Endothelial cell of hepatic sinusoid (primary cell): ENCODE measurements at regions not wholly inside any gene's neighbourhood (a gene's known extent, or its start where the extent isn't known, plus 50 kb on each side); places are given as distances from the start of the nearest gene placed in this dataset.

Source experiments
- in situ Hi-C: cut with HindIII; loops from 2 replicates; pipeline ENCODE4 v1.10.0; 2017; ENCODE audit warnings: low sequenced_read_pairs

DNA sequence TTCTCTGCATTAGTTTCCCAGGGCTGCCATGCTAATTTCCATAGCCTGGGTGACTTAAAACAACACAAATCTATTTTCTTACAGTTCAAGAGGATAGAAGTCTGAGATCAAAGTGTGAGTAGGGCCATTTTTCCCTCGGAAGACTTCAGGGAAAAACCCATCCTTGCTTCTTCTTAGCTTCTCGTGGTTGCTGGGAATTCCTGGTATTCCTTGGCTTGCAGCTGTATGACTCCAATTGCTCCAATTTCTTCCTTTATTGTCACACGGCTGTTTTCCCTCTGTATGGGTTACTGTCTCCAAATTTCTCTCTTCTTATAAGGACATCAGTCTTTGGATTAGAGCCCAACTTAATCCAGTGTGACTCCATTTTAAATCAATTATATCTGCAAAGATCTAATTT is 128.4 kb upstream of the JAG1 start:
- in situ Hi-C loops, result no loop called here

- in situ Hi-C loops, result no loop called here
Observed at GRCh38 chr20:10805764-10806163, 132.0 kb upstream of the JAG1 start.

GRCh38 chr20:10806539-10806938 is 132.7 kb upstream of the JAG1 start:
- in situ Hi-C loops, result no loop called here

- in situ Hi-C loops, result no loop called here
Observed at GRCh38 chr20:10807013-10807412, 133.2 kb upstream of the JAG1 start.

- in situ Hi-C loops, result no loop called here
Observed at GRCh38 chr20:10812759-10813327, 139.0 kb upstream of the JAG1 start.

DNA sequence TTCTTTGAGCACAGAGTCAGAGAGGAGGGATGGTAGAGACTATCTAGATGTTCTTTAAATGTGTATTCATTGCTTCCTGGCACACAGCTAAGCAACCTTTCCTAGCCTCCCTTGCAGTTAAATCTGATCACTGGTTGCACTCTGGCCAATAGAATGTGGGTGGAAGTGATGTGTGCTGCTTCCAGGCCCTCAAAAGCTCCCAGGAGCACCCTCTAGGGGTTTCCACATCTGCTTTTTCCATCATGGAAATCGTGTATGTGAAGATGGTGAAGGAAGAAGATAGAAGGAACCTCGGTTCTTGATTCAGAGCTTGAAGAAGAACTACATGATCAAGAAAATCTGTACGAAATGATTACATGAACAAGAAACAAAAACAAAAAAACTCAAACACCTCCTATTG is 149.8 kb upstream of the JAG1 start:
- in situ Hi-C loops, result no loop called here

- in situ Hi-C loops, result no loop called here
Observed at GRCh38 chr20:10824750-10825500, 151.1 kb upstream of the JAG1 start.

GRCh38 chr20:10826111-10826510 is 152.3 kb upstream of the JAG1 start:
- in situ Hi-C loops, result no loop called here

- in situ Hi-C loops, result no loop called here
Observed at GRCh38 chr20:10828180-10828579, 154.4 kb upstream of the JAG1 start.

DNA sequence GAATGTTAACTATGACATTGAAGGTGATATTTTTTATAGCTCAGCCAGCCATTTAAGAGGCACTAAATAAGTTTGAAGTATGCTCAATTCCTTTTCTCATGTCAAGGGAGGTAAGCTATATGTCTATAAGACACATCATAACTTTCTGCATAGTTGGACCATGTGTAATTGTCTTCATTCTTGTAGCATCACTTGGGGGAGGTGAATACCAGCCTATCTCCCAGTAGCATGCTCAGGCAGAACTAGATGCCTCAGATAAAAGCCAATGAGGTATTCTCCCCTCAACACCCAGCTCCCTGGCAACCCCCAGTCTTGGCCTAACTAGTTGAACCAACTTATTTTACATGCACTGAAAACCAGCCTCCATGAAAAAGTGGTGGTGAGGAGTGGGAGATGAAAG is 158.3 kb upstream of the JAG1 start:
- in situ Hi-C loops, result no loop called here

DNA sequence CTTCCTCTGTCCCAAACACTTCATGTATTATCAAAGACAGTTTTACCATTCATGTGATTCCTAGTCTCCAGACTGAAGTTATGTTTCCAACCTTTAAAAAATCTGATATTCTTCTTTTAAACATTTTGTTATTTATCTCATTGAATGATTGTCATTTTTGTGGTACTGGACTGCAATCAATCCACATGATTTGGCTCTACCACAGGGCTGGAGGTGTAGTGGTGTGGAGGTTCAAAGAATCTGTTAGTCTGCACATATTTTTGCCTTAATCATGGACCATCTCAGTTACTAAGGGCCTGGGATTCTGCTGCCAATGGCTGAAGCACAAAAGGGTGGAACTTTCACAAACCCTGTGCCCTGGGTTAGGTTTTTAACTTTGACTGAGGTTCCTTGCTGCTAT is 164.1 kb upstream of the JAG1 start:
- in situ Hi-C loops, result no loop called here

GRCh38 chr20:10842116-10842515 is 168.3 kb upstream of the JAG1 start:
- in situ Hi-C loops, result no loop called here

DNA sequence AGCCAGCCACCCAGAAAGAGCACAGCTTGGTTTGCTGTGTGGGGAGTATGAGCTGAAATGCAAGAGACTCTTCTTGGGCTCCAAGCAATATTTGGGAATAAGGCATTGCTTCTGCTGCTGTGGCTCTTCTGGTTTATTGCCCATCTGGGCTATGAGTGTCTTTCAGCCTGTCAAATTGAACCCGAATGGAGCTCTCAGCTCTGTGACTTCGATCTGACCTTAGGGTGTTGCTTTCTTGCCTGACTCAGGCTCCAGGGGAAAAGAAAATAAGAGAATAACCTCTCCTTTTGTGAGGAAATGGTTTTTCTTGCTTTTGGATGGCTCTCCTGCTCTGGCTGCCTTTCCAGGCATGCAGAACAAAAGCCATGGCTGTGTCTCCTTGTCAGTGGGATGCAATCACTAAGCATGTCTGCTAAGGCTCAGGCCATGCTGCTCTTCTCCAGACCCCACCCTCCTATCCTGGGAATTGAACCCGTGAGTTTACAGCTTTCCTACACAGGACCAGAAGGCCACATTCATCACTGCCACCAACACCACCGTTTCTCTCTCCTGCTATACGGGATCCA is 169.4 kb upstream of the JAG1 start:
- in situ Hi-C loops, result no loop called here

DNA sequence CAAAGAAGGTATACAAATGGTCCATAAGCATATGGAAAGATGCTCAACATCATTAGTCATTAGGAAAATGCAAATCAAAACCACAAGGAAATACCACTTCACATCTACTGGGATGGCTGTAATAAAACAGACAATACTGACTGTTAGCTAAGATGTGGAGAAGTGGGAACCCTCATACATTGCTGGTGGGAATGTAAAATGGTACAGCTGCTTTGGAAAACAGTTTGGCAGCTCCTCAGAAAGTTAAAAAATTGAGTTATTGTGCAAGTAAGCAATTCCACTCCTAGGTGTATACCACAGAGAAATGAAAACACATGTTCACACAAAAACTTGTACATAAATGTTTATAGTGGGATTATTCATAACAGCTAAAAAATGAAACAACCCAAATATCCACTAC is 173.0 kb upstream of the JAG1 start:
- in situ Hi-C loops, result no loop called here

DNA sequence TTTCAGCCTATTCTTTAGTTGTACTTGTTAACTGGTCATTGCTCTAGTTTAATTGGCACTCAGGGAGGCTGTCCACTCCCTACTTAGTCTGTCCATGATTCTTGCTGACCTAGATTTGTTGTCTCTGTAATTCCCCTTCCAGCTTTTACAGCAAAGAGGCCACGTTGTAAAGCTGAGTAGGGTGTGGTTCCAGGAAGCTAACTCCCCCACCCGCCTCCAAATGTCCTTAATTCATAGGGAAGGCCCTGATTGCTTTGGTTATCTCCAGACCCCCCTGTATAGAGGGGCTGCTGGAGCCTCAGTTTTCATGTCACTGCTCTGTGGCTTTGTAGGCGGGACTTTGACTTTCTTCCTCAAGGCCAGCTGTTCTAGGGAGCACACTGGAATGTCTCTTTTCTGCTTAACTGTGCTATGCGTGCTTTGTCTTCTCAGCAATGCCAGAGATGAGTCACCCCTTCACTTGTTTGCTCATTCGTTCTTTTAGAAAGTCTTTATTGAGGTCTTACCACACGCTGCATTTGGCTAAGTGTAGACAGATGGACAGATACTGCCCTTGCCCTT is 175.1 kb upstream of the JAG1 start:
- in situ Hi-C loops, result no loop called here

GRCh38 chr20:10853176-10853575 is 179.4 kb upstream of the JAG1 start:
- in situ Hi-C loops, result no loop called here

- in situ Hi-C loops, result no loop called here
Observed at GRCh38 chr20:10853731-10854130, 179.9 kb upstream of the JAG1 start.

DNA sequence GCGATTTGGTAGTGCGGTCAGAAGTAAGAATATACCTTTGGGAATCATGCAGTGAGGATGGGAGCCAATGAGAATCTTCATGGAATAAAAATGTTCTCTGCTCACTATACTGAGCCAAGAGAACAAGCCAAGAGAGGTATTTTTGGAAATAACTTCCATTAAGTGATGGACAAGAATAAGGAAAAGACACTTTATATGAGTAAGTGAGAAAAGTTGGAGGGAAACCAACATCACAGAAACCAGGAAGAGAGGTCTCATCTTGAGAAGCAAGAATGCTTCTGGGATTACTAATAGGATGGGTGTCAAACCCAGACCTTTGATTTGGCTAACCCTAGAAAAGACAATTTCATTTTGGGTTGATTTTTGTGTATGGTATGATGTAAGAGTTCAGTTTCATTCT is 181.2 kb upstream of the JAG1 start:
- in situ Hi-C loops, result no loop called here

DNA sequence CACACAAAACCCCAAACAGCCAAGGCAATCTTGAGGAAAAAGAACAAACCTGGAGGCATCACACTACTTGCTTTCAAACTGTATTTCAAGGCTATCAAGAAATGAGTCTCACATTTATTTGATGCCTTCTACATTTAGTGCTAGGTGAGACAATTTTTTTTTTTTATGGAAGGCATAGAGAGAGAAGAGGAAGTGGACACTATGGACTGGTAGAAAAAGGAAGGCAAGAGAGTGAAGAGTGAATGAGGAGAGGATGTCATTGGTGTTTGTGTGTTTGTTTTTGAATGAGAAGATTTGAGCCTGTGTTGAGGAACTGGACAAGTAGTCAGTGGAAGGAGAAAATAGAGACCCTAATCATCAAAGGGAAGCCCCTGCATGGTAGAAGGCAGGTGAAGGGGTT is 182.0 kb upstream of the JAG1 start:
- in situ Hi-C loops, result no loop called here

DNA sequence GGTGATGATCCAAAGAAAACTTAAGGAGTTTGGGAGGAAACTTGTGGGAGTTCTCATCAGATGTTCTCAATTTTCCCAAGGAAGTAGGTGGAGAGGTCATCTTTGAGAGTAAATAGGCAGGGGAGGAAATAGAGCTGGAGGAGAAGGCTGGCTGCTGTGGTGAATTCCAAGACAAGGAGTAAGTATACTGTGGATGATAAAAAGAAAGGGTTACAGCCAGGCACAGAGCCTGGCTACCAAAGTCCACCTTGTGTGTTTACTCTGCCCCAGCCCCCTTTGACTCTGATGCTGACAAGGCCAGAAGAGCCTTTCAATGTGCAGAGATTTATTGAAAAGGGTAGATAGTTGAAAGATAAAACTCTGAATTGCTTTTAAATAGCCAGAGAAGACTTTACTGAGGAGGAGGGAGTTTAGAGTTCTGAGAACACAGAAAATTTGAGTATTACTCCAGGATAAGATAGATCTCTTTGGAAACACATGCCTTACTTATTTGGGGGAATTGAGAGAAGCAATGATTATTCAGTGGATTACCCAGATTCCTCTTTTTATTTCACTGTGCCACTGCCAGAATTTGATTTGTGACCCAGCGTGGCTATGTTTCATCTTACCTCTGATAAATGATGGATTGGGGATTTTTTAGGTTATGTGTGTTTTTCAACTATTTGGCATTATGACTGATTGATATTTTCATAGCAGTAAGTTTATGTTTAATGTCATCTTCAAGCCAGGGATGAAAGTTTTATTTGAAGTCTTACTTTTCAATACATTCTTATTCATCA is 182.6 kb upstream of the JAG1 start:
- in situ Hi-C loops, result no loop called here

DNA sequence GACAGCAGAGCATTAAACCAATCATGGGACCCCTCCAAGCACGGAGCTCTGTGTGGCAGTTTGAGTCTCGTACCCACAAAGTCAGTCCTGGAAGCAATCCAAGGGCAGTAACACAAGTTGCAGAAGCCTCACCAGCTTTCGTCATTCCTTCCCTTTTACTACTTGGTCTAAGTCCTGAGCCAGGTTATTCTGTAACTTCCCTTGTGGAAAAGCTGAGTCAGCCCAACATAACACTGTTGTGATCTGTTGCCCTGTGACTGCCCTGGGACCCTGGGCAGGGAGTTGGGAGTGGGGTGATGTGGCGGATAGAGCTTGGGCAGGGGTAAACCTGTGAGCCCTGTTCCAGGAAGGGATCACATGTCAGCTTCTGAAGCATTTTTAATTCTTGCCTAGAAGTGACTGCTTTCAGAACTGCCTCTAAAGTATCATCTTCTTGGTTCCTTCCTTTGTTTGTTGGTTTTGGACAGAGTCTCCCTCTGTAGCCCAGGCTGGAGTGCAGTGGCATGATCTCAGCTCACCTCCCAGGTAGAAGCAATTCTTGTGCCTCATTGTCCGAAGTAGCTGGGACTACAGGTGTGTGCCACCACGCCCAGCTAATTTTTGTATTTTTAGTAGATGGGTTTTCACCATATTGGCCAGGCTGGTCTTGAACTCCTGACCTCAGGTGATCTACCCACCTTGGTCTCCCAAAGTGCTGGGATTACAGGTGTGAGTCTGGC is 183.7 kb upstream of the JAG1 start:
- in situ Hi-C loops, result no loop called here
